Non-pigmented ciliary epithelial cell (primary cell): ENCODE measurements at regions not wholly inside any gene's neighbourhood (a gene's known extent, or its start where the extent isn't known, plus 50 kb on each side); places are given as distances from the start of the nearest gene placed in this dataset.

Experiments used
- DNase-seq: peaks from one replicate; pipeline ENCODE4 v3.0.0-alpha.2; 2010; ENCODE audit warnings: low read depth

GRCh38 chr17:79218825-79219200 is 144.2 kb downstream of the ENGASE start:
- no peak for DNase-seq

- DNase-seq, result no peak
Measured at GRCh38 chr17:79218175-79218824, 143.7 kb downstream of the ENGASE start.

GRCh38 chr17:79217473-79218135 is 143.0 kb downstream of the ENGASE start:
- no peak for DNase-seq

DNA sequence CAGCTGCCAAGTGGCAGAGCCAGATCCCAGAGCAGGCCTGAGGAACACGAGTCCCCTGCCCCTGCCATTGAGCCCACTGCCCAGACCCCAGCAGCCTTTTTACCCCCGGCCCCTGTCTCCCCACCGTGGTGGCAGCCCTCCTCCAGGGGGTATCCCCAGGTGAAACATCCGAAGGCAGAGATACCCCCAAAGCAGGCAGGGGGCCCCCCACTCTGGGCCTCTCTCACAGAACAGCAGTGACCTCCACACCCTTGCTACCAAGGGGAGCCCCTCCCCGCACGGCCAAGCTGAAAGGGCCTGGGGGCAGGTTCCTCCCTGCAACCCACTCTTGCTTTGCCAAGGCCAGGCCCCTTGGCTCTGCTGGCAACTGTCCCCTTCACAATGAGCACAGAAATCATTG is 142.2 kb downstream of the ENGASE start:
- DNase-seq, result no peak

DNA sequence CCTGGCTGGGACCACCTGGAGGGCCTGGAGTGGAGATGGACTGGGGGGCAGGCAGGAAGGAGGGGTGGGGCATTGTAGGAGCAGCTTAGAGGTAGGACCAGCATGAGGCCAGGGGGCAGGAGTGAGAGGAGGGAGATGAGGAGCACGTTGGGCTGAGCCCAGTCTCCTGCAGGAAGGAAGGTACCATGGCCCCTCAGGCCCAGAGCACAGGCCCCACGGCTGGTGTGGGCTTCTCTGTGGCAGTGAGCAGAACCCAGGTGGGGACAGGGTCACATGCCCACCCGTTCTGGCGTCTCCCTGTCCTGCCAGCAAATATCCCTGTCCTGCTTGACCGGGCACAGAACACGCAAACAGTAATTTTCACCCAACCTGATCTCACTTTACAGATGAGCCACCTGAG is 141.8 kb downstream of the ENGASE start:
- no peak for DNase-seq

GRCh38 chr17:79215631-79216030 is 141.0 kb downstream of the ENGASE start:
- DNase-seq, result no peak

DNA sequence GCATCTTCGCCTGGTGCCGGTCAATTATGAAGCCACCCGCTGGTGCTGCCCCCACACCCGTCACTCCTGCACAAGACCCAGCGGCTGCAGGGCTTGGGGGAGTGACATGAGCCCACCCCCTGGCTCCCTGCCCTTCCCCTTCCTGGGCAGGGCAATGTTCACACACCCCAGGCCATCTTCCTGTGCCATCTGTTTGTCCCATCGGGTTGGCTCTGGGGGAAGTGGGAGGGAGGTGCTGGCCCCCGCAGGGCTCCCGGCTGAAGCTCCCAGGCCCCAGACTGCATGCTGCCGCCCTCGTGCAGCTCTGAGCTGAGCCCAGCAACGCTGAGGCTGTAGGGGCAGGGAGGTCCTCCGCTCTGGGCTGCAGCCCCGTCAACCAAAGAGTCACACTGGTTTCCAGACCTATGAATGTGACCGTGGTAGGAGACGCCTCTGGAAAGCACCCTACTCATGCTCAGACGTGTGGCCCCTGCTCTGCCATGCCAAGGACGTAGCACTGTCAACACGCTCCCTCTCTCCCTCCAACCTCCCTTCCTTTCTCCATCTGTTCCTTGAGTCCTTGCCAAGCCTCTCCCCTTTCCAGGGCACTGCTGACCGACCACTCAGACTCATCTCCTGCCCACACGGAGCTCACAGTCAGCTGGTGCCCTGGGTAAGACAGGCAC is 140.4 kb downstream of the ENGASE start:
- no peak for DNase-seq

DNA sequence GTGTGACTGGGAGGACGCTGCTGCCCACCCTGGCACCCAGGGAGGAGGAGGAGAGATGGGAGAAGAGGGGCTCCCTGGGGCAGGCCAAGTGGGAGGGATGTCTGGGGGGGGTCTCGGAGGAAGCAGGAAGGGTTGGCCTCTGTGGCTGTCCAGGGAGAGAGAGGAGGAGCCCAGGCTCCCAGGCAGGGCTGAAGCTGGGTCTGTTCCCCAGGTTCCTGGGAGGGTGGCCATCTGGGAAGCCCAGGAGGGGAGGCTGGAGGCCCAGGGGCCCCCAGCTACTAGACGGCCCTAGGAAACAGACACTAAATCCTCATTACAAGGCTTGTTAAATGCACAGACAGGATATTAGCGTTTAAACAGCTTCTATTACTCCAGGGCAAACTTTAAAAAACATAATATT is 139.8 kb downstream of the ENGASE start:
- DNase-seq, result no peak

- no peak for DNase-seq
Measured at GRCh38 chr17:79213305-79213704, 138.7 kb downstream of the ENGASE start.

DNA sequence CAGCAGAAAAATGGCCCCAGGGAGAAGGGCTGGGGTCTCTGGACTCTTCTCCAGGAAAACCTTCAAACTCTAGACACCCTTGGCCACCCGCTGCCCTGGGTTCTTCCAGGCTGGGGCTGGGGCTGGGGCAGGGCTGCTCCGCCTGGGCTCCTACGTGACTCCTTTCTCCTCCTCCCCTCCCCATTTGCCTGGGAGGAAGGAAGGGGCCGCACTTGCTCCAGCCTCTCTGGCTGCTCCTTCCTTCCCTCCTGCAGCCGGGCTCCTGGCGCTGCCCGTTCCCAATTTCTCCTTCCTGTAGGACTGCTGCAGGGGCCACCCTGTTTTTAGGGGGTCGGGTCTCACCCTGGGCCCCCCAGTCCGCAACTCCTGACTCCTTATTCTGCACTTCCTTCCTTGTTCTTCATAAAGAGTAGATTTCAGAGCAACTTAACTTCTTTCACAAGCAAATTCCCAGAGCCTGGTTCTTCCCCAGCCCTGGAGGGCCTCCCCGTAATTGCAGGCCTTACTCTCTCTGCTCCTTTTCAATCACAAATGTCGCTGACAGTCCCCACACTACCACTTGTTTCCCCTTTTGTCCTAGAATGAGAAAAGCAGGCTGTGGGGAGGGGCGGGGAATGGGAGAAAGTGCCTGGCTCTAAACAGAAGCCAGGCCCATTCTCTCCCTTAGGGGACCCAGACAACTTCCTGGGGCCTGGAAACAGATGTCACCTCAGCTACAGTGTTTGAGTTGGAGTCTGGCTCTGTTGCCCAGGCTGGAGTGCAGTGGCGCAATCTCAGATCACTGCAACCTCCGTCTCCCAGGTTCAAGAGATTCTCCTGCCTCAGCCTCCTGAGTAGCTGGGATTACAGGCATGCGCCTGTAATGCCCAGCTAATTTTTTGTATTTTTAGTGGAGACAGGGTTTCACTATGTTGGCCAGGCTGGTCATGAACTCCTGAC is 137.8 kb downstream of the ENGASE start:
- DNase-seq, result no peak

GRCh38 chr17:79211061-79211770 is 136.6 kb downstream of the ENGASE start:
- DNase-seq, result no peak

DNA sequence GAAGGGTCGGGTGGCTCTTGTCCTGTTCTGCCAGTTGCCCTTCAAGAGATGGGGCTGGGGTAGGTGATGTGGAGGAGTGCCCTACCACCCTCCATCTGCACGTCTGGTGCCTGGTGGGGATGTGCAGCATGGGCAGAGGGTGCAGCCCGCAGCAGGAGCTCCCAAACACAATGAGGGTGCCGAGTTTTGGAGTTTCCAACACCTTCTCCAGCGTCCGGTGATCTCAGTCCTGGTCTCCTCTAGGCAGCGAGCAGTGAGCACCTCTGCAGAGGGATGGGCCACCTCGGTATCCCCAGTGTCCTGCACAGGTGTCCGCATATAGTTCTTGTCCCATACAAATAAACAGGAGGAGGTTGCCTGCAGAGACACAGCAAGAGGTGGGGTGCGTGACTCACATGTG is 136.0 kb downstream of the ENGASE start:
- DNase-seq, result no peak

DNA sequence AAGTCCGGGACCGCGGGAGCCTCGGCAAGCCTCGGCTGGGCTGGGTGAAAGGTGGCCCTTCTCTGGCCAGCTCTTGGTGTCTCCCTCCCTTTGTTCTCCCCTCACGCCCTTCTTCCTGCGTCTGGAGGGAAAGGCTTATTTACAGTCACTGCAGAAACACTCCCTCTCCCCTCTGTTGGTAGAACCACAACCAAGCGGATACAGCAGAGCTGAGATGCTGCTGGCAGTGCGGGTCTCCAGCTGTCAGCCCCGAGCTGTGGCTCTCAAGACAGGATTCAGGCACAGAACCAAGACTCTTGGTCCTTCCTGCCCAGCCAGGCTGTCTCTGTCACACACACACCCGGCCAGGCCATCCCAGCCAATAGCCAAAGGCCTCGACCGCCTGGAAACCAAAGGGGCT is 133.3 kb downstream of the ENGASE start:
- DNase-seq, result no peak

- DNase-seq, result no peak
Measured at GRCh38 chr17:79205688-79206205, 131.1 kb downstream of the ENGASE start.

DNA sequence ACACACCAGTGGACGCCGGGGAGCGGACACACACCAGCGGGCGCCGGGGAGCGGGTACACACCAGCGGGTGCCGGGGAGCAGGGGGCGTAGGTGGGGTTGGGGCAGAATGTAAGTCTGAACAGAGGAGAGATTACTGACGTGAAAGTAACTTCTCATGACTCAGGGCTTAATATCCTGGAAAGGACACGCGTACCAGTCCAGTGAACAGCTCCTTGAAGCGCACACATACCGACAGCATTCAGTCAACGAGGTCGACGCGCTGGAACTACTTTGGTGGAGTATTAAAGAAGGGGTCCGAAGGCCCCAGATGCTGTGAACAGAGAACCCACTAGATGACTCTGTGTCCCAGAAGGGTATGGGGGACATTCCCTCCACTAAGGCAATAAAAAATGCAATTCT is 129.6 kb downstream of the ENGASE start:
- no peak for DNase-seq

DNA sequence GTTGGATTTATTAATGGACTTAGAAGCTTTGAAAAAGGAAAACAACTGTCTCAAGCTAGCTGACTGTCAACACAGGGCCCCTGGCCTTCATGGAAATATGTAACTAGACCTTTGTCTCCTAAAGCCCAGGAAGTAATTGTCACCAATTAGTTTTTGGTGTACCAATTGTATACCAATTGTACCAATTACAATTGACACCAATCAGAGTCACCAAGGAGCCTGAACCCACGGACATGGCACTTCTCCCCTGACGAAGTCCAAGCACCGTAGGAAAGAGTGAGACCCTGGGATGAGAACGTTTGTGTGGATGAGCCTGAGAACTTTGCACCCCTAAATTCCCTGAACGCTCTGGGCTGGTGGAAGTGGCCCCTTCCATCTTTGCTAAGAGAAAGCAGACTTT is 129.0 kb downstream of the ENGASE start:
- no peak for DNase-seq

- no peak for DNase-seq
Measured at GRCh38 chr17:79203016-79203415, 128.4 kb downstream of the ENGASE start.

DNA sequence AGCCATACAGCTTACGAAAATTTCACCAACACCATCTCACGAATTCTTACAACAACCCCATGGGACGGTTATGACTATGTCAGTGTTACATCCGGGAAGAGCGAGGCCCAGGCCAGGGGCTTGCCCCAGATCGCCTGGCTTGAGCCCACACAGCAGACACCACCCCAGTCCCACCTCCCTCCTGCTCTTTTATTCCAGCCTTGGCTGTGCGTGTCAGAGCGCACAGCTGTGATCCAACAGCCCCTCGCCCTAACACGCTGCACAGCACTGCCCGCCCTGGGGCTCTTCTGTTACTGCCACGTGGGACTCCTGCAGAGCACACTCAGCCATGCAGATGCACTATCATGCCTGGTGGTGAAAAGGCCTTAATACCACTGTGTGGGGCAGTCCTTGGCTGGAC is 127.9 kb downstream of the ENGASE start:
- DNase-seq, result no peak

DNA sequence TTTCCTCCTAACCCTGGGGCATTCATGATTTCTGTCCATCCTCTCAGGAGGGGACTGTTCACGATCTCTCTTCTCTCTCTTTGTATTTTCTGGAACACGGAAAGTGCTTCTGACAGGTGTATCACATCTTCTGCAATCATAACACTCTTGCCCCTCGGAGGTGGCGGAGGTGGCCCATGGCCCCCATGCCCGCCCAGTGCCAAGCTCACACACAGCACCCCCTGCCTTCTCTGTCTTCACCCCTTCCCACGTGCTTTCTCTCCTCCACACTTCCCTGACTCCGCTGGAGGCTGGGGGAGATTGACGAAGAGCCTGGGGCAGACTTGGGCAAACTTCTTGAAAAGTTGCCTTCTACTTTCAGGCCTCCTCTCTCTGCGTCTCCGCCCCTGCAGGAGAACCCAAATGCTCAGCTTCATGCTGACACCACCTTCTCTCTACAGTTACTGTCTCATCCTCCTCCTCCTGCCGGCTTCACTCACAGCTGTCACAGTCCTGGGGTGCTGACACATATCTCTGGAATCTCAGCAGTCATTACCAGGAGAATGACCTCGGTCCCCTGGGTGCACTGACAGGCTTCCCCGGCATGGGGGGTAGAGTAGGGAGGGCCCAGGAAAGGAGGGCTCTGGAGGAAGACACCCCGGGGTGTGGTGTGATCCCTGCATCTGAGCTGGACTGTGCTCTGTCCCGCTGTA is 127.1 kb downstream of the ENGASE start:
- no peak for DNase-seq

- no peak for DNase-seq
Measured at GRCh38 chr17:79201119-79201518, 126.5 kb downstream of the ENGASE start.

GRCh38 chr17:79196913-79197312 is 122.3 kb downstream of the ENGASE start:
- DNase-seq, result no peak
